Upper lobe of left lung (tissue), 4 donors: ENCODE measurements at regions not wholly inside any gene's neighbourhood (a gene's known extent, or its start where the extent isn't known, plus 50 kb on each side); places are given as distances from the start of the nearest gene placed in this dataset.

Experiments
- CTCF ChIP-seq, 6 experiments: fragments of 450-650 bp in 4 of 6; fragments of 200-600 bp in 2 of 6; sonication (generic) in 2 of 6; IDR thresholded peaks; one replicate each; pipeline ENCODE4 v1.5.1; 2016 to 2019; ENCODE audit warnings: antibody characterized with exemption in 6 of 6
- EP300 ChIP-seq, 4 donors: sonication (generic); formaldehyde crosslinking; IDR thresholded peaks; one replicate each; pipeline ENCODE4 v1.5.1; 2017; ENCODE audit warnings: antibody characterized with exemption in 4 of 4, control low read depth in 2 of 4
- POLR2A ChIP-seq, 4 donors: fragments of 450-650 bp; IDR thresholded peaks; one replicate each; pipeline ENCODE4 v1.5.1; 2016 to 2017; ENCODE audit warnings: antibody characterized with exemption in 4 of 4, mild to moderate bottlenecking in 2 of 4

GRCh38 chr6:132114201-132114825 lies 163.1 kb upstream of the CCN2 start:
- TF ChIP-seq CTCF (IDR thresholded peaks at IDR 0.05) (no peak), POLR2A (IDR thresholded peaks at IDR 0.05) (no peak), EP300 (IDR thresholded peaks at IDR 0.05) (no peak)
